ENCODE measurements at regions not wholly inside any gene's neighbourhood (a gene's known extent, or its start where the extent isn't known, plus 50 kb on each side); places are given as distances from the start of the nearest gene placed in this dataset.

DNA sequence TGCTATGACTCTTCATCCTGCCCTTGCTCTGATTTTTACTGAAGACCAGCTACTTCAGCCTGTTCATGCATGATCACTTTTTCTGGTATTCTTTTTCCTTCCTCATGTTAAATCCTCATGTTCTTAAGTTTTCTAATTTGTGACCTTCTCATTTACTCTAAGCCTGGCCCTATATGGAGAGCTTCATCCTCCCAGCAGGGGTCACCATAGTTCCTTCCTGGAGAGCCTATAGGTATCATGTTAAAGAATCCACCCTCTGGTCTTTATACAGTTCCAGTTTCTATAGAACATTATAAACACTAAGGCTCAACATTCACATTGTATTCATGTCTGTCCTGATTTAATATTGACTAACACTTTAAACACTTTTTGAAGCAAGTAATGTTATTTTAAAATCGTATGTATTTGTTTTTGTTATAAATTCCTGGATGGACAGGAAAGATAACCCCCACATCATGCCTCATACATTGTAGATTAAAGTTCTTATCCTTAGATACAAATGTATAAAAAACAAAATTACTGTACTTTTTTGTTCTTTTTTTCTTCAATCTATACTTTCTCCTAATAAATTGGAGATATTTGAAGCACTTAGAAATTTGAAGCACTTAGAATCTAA is 53.8 kb upstream of the OTUD4 start:
- Histone ChIP-seq H2AFZ (no peak overlapping the region), H3K4me2 (no peak overlapping the region), H3K4me1 (ENCODE audit: insufficient read depth) (no peaks in the 10 kb centered on the region), H4K20me1 (ENCODE audit: insufficient read depth, poor library complexity, severe bottlenecking) (no peaks in the 10 kb centered on the region), H3K79me2 (no peaks in the 10 kb centered on the region), H3K27ac (no peak overlapping the region), H3K36me3 (replicated peaks; ENCODE audit: insufficient read depth, low read depth) (no peaks in the 10 kb centered on the region), H3K27me3 (no peaks in the 10 kb centered on the region), H3K9me2 (replicated peaks; ENCODE audit: insufficient read depth) (no peaks in the 10 kb centered on the region), H3K9me3 (ENCODE audit: low read depth) (no peaks in the 10 kb centered on the region), H3K4me3 (no peak overlapping the region)
- WGBS (ENCODE audit: low lambda C conversion rate, missing lambda C conversion rate), result 14% methylated on average over 1 of the region's 1 CpG
- DNase-seq (ENCODE audit: low spot score), result peak; percentile 82
- TF ChIP-seq EZH2phosphoT487 (IDR thresholded peaks at IDR 0.05; ENCODE audit: low read depth, severe bottlenecking, unreplicated experiment), result no peak
- TF ChIP-seq, protein P1, sequence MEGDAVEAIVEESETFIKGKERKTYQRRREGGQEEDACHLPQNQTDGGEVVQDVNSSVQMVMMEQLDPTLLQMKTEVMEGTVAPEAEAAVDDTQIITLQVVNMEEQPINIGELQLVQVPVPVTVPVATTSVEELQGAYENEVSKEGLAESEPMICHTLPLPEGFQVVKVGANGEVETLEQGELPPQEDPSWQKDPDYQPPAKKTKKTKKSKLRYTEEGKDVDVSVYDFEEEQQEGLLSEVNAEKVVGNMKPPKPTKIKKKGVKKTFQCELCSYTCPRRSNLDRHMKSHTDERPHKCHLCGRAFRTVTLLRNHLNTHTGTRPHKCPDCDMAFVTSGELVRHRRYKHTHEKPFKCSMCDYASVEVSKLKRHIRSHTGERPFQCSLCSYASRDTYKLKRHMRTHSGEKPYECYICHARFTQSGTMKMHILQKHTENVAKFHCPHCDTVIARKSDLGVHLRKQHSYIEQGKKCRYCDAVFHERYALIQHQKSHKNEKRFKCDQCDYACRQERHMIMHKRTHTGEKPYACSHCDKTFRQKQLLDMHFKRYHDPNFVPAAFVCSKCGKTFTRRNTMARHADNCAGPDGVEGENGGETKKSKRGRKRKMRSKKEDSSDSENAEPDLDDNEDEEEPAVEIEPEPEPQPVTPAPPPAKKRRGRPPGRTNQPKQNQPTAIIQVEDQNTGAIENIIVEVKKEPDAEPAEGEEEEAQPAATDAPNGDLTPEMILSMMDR (IDR thresholded peaks at IDR 0.05; ENCODE audit: poor library complexity), result peak; percentile 91

DNA sequence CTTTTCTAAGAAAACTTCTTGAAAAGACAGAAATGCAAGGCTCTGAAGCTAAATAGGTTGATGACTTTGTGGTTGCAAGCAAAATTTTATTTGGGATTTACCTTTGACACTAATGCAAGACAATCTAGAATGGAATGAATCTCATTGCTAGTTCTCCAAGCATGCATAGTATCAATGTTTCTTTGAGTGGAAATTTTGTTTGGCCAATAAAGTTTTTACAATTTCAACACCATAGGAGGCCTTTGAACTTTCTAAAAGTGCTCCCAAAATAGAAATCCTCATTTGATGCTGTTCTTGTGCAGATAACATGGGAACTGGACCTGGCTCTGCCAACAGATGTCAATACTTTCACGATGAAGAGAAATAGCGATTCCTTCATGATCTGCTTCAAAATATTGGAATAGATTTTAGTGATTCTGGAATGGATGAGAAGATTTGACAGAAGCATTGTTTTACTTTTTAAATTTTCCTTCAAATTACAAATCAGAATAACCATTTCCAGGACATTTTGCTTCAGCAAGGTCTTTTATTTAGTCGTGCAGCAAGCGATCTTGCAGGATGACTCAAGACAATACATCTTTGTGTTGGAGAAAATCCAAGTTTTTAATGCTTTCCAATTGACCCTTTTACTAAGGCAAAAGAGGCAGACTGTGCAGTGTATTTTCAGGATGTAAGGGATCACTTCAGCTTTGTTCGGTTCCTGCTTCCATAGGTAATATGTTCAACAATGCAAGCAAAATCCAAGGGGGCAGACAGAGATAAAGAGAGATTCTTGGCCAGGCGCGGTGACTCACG is 51.7 kb upstream of the OTUD4 start:
- no peak overlapping the region for H3K27ac ChIP-seq
- no peak overlapping the region for H2AFZ ChIP-seq
- H3K36me3 ChIP-seq (replicated peaks; ENCODE audit: insufficient read depth, low read depth), result no peaks in the 10 kb centered on the region
- no peaks in the 10 kb centered on the region for H3K27me3 ChIP-seq
- H3K4me1 ChIP-seq (ENCODE audit: insufficient read depth), result no peaks in the 10 kb centered on the region
- no peak overlapping the region for H3K4me2 ChIP-seq
- no peaks in the 10 kb centered on the region for H3K9me2 ChIP-seq (replicated peaks; ENCODE audit: insufficient read depth)
- 83% methylated on average over 8 of the region's 8 CpGs for WGBS (ENCODE audit: low lambda C conversion rate, missing lambda C conversion rate)
- TF ChIP-seq EZH2phosphoT487 (IDR thresholded peaks at IDR 0.05; ENCODE audit: low read depth, severe bottlenecking, unreplicated experiment), result no peak
- TF ChIP-seq, protein P1 (IDR thresholded peaks at IDR 0.05; ENCODE audit: poor library complexity), result no peak
- H3K79me2 ChIP-seq, result no peaks in the 10 kb centered on the region
- H3K4me3 ChIP-seq, result no peak overlapping the region
- no peaks in the 10 kb centered on the region for H4K20me1 ChIP-seq (ENCODE audit: insufficient read depth, poor library complexity, severe bottlenecking)
- no peaks in the 10 kb centered on the region for H3K9me3 ChIP-seq (ENCODE audit: low read depth)
- no peak for DNase-seq (ENCODE audit: low spot score)

DNA sequence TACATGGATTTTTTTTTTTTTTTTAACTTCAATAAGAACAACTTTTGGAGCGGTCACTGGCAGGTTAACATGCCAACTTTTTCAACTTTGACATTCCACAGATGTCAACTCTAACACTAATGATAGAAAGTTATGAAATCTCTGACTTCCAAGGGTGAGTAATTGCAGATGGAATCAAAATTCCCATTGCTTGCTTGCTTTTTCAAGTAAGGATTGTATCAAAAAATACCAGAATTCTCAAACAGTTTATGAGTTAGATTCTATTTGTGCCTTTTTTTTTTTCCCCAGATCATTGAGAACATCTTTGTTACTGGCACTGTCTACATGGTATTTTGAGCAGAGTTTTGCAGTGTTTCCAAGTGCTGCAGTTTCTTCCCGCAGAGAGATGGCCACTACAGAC is 50.3 kb upstream of the OTUD4 start:
- H4K20me1 ChIP-seq (ENCODE audit: insufficient read depth, poor library complexity, severe bottlenecking), result no peaks in the 10 kb centered on the region
- H3K9me2 ChIP-seq (replicated peaks; ENCODE audit: insufficient read depth), result no peaks in the 10 kb centered on the region
- H3K9me3 ChIP-seq (ENCODE audit: low read depth), result no peaks in the 10 kb centered on the region
- H2AFZ ChIP-seq, result no peak overlapping the region
- no peaks in the 10 kb centered on the region for H3K4me1 ChIP-seq (ENCODE audit: insufficient read depth)
- H3K27ac ChIP-seq, result no peak overlapping the region
- no peaks in the 10 kb centered on the region for H3K79me2 ChIP-seq
- 65% methylated on average over 2 of the region's 2 CpGs for WGBS (ENCODE audit: low lambda C conversion rate, missing lambda C conversion rate)
- no peak for DNase-seq (ENCODE audit: low spot score)
- no peak for TF ChIP-seq EZH2 (IDR thresholded peaks at IDR 0.05; ENCODE audit: borderline replicate concordance)
- TF ChIP-seq, protein P1 (IDR thresholded peaks at IDR 0.05; ENCODE audit: poor library complexity), result no peak
- TF ChIP-seq EZH2phosphoT487 (IDR thresholded peaks at IDR 0.05; ENCODE audit: low read depth, severe bottlenecking, unreplicated experiment), result no peak
- no peaks in the 10 kb centered on the region for H3K36me3 ChIP-seq (replicated peaks; ENCODE audit: insufficient read depth, low read depth)
- no peak overlapping the region for H3K4me3 ChIP-seq
- H3K27me3 ChIP-seq, result no peaks in the 10 kb centered on the region
- no peak overlapping the region for H3K4me2 ChIP-seq

Data from hepatocyte (in vitro differentiated cells).